Ovary (tissue), 3 donors: ENCODE measurements at regions not wholly inside any gene's neighbourhood (a gene's known extent, or its start where the extent isn't known, plus 50 kb on each side); places are given as distances from the start of the nearest gene placed in this dataset.

ENCODE experiments used
- POLR2A ChIP-seq: fragments of 450-650 bp; IDR thresholded peaks from one replicate; pipeline ENCODE4 v1.6.1; 2017; ENCODE audit warnings: antibody characterized with exemption, mild to moderate bottlenecking, moderate library complexity
- TF ChIP-seq, protein P1 (sequence below), 3 donors: fragments of 450-650 bp in 2 of 3; fragments of 200-600 bp in 1 of 3; IDR thresholded peaks; one replicate each; pipeline versions ENCODE4 v1.5.1 to v1.8.0; 2016 to 2022; ENCODE audit warnings: antibody characterized with exemption in 3 of 3, mild to moderate bottlenecking in 1 of 3
- donor health status: DM: no; HTN: no; CAD: no.

DNA sequence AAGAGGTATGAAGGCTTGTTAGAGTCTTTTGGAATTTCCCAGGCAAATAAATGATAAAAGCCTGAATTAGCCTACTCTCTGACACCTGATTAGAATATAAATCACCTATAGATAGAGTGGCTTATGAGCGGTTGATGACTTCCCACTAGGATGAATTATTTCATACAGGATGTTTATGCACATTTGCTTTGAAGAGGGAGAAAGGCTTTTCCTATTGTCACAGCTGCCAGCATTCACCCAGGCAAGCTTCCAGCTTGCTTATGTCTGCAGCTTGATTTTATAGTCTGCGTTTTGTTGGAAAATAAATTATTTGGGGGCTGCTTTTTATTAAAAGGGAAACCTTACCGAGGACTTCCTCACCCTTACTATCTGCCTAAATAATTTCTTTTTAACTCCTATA, 51.3 kb upstream of the EIF2S2 start:
- TF ChIP-seq POLR2A: no peak
- TF ChIP-seq, protein P1, sequence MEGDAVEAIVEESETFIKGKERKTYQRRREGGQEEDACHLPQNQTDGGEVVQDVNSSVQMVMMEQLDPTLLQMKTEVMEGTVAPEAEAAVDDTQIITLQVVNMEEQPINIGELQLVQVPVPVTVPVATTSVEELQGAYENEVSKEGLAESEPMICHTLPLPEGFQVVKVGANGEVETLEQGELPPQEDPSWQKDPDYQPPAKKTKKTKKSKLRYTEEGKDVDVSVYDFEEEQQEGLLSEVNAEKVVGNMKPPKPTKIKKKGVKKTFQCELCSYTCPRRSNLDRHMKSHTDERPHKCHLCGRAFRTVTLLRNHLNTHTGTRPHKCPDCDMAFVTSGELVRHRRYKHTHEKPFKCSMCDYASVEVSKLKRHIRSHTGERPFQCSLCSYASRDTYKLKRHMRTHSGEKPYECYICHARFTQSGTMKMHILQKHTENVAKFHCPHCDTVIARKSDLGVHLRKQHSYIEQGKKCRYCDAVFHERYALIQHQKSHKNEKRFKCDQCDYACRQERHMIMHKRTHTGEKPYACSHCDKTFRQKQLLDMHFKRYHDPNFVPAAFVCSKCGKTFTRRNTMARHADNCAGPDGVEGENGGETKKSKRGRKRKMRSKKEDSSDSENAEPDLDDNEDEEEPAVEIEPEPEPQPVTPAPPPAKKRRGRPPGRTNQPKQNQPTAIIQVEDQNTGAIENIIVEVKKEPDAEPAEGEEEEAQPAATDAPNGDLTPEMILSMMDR (IDR thresholded peaks at IDR 0.05): no peak
